ENCODE measurements at regions not wholly inside any gene's neighbourhood (a gene's known extent, or its start where the extent isn't known, plus 50 kb on each side); places are given as distances from the start of the nearest gene placed in this dataset.

GRCh38 chr7:50164559-50165170, 71.6 kb upstream of the ZPBP start:
- DNase-seq = peak; percentile 54

- no peak for DNase-seq
Observed at GRCh38 chr7:50160206-50160605, 67.2 kb upstream of the ZPBP start.

GRCh38 chr7:50159154-50159553, 66.1 kb upstream of the ZPBP start:
- DNase-seq = no peak

- DNase-seq = no peak
Observed at GRCh38 chr7:50156706-50157105, 63.7 kb upstream of the ZPBP start.

- no peak for DNase-seq
Observed at GRCh38 chr7:50156163-50156562, 63.1 kb upstream of the ZPBP start.

- no peak for DNase-seq
Observed at GRCh38 chr7:50155755-50156154, 62.7 kb upstream of the ZPBP start.

- DNase-seq = no peak
Observed at GRCh38 chr7:50153995-50154394, 60.9 kb upstream of the ZPBP start.

GRCh38 chr7:50153148-50153547, 60.1 kb upstream of the ZPBP start:
- no peak for DNase-seq

GRCh38 chr7:50152486-50152885, 59.4 kb upstream of the ZPBP start:
- no peak for DNase-seq

- no peak for DNase-seq
Observed at GRCh38 chr7:50151661-50152060, 58.6 kb upstream of the ZPBP start.

- no peak for DNase-seq
Observed at GRCh38 chr7:50151001-50151400, 58.0 kb upstream of the ZPBP start.

GRCh38 chr7:50149369-50149768, 56.3 kb upstream of the ZPBP start:
- peak; percentile 39 for DNase-seq

- DNase-seq = peak; percentile 60
Observed at GRCh38 chr7:50147951-50148808, 55.1 kb upstream of the ZPBP start.

GRCh38 chr7:50146692-50147091, 53.6 kb upstream of the ZPBP start:
- DNase-seq = no peak

GRCh38 chr7:50145801-50146338, 52.8 kb upstream of the ZPBP start:
- DNase-seq = no peak

GRCh38 chr7:50145226-50145625, 52.2 kb upstream of the ZPBP start:
- no peak for DNase-seq
